EH (cell line): ENCODE measurements at regions not wholly inside any gene's neighbourhood (a gene's known extent, or its start where the extent isn't known, plus 50 kb on each side); places are given as distances from the start of the nearest gene placed in this dataset.

Experiments used
- DNase-seq: peaks from one replicate; pipeline ENCODE4 v3.0.0-alpha.2; 2015; ENCODE audit warnings: low read depth

- DNase-seq = no peak
Measured at GRCh38 chrX:10813761-10814160, 193.4 kb upstream of the MID1 start.

GRCh38 chrX:10818651-10819050, 198.3 kb upstream of the MID1 start:
- no peak for DNase-seq

- no peak for DNase-seq
Measured at GRCh38 chrX:10819973-10820372, 199.6 kb upstream of the MID1 start.

GRCh38 chrX:10821293-10821692, 200.9 kb upstream of the MID1 start:
- DNase-seq = no peak

GRCh38 chrX:10828036-10828435, 207.7 kb upstream of the MID1 start:
- no peak for DNase-seq

- no peak for DNase-seq
Measured at GRCh38 chrX:10828640-10829039, 208.3 kb upstream of the MID1 start.

GRCh38 chrX:10831716-10832502, 211.5 kb upstream of the MID1 start:
- no peak for DNase-seq

- DNase-seq = peak; percentile 29
Measured at GRCh38 chrX:10833299-10834169, 213.1 kb upstream of the MID1 start.

- DNase-seq = peak; percentile 11
Measured at GRCh38 chrX:10841579-10841978, 221.2 kb upstream of the MID1 start.

- no peak for DNase-seq
Measured at GRCh38 chrX:10842646-10843045, 222.3 kb upstream of the MID1 start.

GRCh38 chrX:10847333-10847732, 226.9 kb upstream of the MID1 start:
- DNase-seq = peak; percentile 56

- no peak for DNase-seq
Measured at GRCh38 chrX:10851809-10852208, 231.4 kb upstream of the MID1 start.

GRCh38 chrX:10854594-10854993, 234.2 kb upstream of the MID1 start:
- no peak for DNase-seq

- no peak for DNase-seq
Measured at GRCh38 chrX:10855845-10856244, 235.5 kb upstream of the MID1 start.

- DNase-seq = no peak
Measured at GRCh38 chrX:10856797-10857196, 236.4 kb upstream of the MID1 start.

- DNase-seq = peak; percentile 3
Measured at GRCh38 chrX:10859353-10859752, 239.0 kb upstream of the MID1 start.

GRCh38 chrX:10875995-10876394, 235.1 kb upstream of the HCCS start:
- DNase-seq = no peak

- DNase-seq = no peak
Measured at GRCh38 chrX:10882484-10882883, 228.6 kb upstream of the HCCS start.

- peak; percentile 34 for DNase-seq
Measured at GRCh38 chrX:10884246-10884645, 226.9 kb upstream of the HCCS start.

GRCh38 chrX:10892621-10893225, 218.4 kb upstream of the HCCS start:
- DNase-seq = peak; percentile 72

GRCh38 chrX:10893366-10893765, 217.8 kb upstream of the HCCS start:
- DNase-seq = peak; percentile 25

GRCh38 chrX:10893976-10894375, 217.2 kb upstream of the HCCS start:
- no peak for DNase-seq

GRCh38 chrX:10897768-10898167, 213.4 kb upstream of the HCCS start:
- DNase-seq = no peak
